BLaER1 treated with 17β-estradiol and CSF1 and Interleukin-3, amounts not matched to agents 10 nM and 100 nM (cell line): ENCODE measurements at regions not wholly inside any gene's neighbourhood (a gene's known extent, or its start where the extent isn't known, plus 50 kb on each side); places are given as distances from the start of the nearest gene placed in this dataset.

Source experiments
- H3K27ac ChIP-seq, 11 experiments: shearing (Covaris generic); formaldehyde crosslinking; 2 replicates each; pipeline ENCODE4 v1.8.1; 2022
- H3K27me3 ChIP-seq, 11 experiments: shearing (Covaris generic); formaldehyde crosslinking; 2 replicates each; pipeline ENCODE4 v1.8.1; 2022
- H3K36me3 ChIP-seq, 11 experiments: shearing (Covaris generic); formaldehyde crosslinking; 2 replicates each; pipeline ENCODE4 v1.8.1; 2022
- H3K4me1 ChIP-seq, 10 experiments: shearing (Covaris generic); formaldehyde crosslinking; 2 replicates each; pipeline ENCODE4 v1.8.1; 2022
- H3K4me2 ChIP-seq, 11 experiments: shearing (Covaris generic); formaldehyde crosslinking; 2 replicates each; pipeline ENCODE4 v1.8.1; 2022
- H3K4me3 ChIP-seq, 10 experiments: shearing (Covaris generic); formaldehyde crosslinking; 2 replicates each; pipeline ENCODE4 v1.8.1; 2022
- H3K9ac ChIP-seq, 11 experiments: shearing (Covaris generic); formaldehyde crosslinking; 2 replicates each; pipeline ENCODE4 v1.8.1; 2022
- H3K9me3 ChIP-seq, 11 experiments: shearing (Covaris generic); formaldehyde crosslinking; replicated peaks in 1 of 11; 2 replicates each; pipeline ENCODE4 v1.8.1; 2022
- H4K20me1 ChIP-seq, 11 experiments: shearing (Covaris generic); formaldehyde crosslinking; 2 replicates each; pipeline ENCODE4 v1.8.1; 2022
- Cebpa-rat ChIP-seq, 11 experiments: shearing (Covaris generic); IDR thresholded peaks; 2 replicates each; pipeline ENCODE4 v1.8.1; 2022

DNA sequence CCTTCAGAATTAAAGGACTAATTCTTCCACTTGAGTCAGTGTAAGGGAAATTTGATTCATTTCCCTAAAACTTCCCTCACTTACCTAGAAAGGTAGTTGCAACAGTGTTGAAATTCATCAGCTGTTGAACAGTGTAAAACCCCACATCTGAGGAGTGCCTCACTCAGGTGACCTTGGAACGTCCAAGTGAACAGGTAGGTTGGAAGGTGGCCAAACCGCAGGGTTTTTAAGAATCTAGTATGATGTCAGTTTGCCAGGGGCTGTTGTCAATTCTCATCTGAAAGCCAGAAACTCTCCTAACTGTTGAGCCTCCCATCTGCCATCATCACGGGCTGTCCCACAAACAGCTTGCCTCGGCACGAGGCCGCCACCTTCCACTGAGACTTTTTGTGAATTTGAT lies 105.7 kb downstream of the TMEM174 start:
- Histone ChIP-seq H3K4me1 (peaks cover 0 to 4% (median 0%) of the 10 kb centered on the region in 10 experiments; a peak in 1 of 20 replicates), H3K4me3 (no peak overlapping the region), H3K27ac (no peak overlapping the region), H3K9me3 (no peaks in the 10 kb centered on the region), H4K20me1 (no peaks in the 10 kb centered on the region), H3K9ac (no peak overlapping the region), H3K4me2 (no peak overlapping the region), H3K36me3 (no peaks in the 10 kb centered on the region), H3K27me3 (no peaks in the 10 kb centered on the region)
- no peak for TF ChIP-seq Cebpa-rat (IDR thresholded peaks at IDR 0.05)

DNA sequence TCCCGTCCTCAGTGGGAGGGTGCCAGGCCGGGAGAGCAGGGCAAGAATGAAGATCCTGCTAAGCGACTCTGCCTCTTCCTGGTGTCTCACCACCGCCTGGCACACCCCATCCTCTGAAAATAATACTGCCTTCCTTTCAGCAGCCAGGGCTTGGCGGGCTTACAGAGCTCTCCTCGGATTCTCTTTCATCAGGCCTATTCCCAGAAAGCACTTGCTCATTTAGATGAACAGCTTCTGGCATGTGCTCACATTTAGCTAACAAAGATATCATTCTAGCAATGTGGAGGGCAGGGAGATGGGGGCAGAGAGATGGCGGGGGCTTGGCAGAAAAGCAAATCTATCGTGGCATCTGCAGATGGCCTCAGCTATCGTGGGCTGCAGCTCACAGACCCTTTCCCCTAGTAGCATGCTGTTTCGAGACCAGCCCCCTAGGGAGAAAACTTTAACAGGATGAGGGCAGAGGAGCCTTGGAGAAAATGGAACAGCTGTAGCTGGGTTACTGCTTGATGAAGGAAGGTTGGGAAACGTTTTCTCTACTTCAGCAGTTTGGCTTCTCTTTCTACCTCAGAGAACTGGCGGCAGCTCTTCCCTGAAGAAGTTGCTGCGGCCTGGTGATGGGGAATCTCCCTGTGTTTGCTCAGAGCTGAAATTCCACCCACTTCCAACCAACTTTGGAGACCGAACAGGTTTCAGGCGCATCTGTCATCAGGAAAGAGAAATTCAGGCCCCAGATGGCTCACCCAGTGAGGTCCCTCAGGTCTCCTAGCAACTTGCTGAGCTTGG lies 102.1 kb downstream of the TMEM174 start:
- no peaks in the 10 kb centered on the region for H3K36me3 ChIP-seq
- no peak overlapping the region for H3K4me3 ChIP-seq
- H3K27ac ChIP-seq, result no peak overlapping the region
- no peaks in the 10 kb centered on the region; a peak in 1 of 22 replicates for H3K27me3 ChIP-seq
- no peaks in the 10 kb centered on the region for H4K20me1 ChIP-seq
- H3K9me3 ChIP-seq, result no peaks in the 10 kb centered on the region
- H3K4me2 ChIP-seq, result no peak overlapping the region; a peak in 1 of 22 replicates
- peaks cover 0 to 13% (median 2%) of the 10 kb centered on the region in 10 experiments; a peak in 3 of 20 replicates for H3K4me1 ChIP-seq
- no peak for TF ChIP-seq Cebpa-rat (IDR thresholded peaks at IDR 0.05)
- H3K9ac ChIP-seq, result no peak overlapping the region

DNA sequence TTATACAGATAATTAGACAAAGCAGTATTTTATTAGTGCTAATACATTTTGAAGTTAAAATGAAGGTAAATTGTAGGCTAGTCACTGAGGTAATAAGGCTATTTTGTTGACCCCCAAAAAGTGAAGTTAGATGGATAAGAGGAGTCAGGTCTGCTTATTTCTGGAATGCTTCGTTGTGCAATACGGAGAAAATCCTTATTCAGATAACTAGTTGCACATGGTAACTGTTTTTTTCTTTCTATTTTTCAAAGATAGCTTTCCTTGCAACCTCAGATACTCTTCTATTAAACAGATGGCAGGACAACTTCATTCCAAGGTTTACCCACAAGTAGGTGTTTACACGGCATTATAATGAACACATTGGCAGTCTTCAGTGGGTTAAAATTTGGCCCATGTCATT lies 101.1 kb downstream of the TMEM174 start:
- no peaks in the 10 kb centered on the region; a peak in 1 of 22 replicates for H3K27me3 ChIP-seq
- no peak overlapping the region for H3K9ac ChIP-seq
- peaks cover 0 to 13% (median 2%) of the 10 kb centered on the region in 10 experiments; a peak in 3 of 20 replicates for H3K4me1 ChIP-seq
- H3K9me3 ChIP-seq, result no peaks in the 10 kb centered on the region
- no peak for TF ChIP-seq Cebpa-rat (IDR thresholded peaks at IDR 0.05)
- H4K20me1 ChIP-seq, result no peaks in the 10 kb centered on the region
- no peak overlapping the region for H3K27ac ChIP-seq
- H3K36me3 ChIP-seq, result no peaks in the 10 kb centered on the region
- no peak overlapping the region for H3K4me3 ChIP-seq
- H3K4me2 ChIP-seq, result peak overlapping the region in 1 of 11 experiments; percentile 35; a peak in 2 of 22 replicates

DNA sequence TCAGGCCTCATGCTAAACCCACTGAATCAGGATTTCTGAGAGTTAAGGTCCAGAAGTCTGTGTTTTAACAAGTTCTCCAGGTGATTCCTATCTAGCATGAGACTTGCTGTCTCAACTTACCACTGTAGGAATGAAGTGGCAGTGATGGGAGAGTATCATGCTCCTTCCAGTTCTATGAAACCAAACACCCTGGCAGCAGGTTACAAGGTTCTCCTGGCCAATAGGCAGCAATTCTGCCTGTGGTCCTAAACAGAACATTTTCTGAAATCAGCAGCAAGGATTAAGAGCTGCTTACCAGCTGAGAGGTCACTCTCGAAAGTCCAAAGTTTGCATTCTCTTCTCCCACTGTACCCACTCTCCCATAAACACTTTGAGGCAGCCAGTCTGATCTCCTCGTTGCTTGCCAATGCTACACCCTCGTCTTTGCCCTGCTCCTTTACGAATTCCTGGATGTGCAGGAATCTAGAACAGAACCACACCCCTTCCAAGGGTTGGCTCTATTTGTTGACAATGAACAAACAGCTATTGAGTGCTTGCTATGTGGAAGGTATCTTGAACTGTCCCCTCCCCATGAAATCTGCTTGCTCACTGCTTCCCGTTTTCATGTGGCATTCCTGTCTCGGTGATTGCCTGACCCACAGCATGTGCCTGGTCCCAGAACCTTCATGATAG lies 100.5 kb downstream of the TMEM174 start:
- Histone ChIP-seq H3K27ac (peak overlapping the region in 1 of 11 experiments; percentile 21; a peak in 1 of 22 replicates), H4K20me1 (no peaks in the 10 kb centered on the region), H3K4me1 (peaks cover 0 to 13% (median 2%) of the 10 kb centered on the region in 10 experiments; a peak in 3 of 20 replicates), H3K36me3 (no peaks in the 10 kb centered on the region), H3K9ac (no peak overlapping the region), H3K9me3 (no peaks in the 10 kb centered on the region), H3K4me2 (peak overlapping the region in 2 of 11 experiments; percentile 16 to 35; a peak in 2 of 22 replicates), H3K4me3 (no peak overlapping the region), H3K27me3 (no peaks in the 10 kb centered on the region; a peak in 1 of 22 replicates)
- TF ChIP-seq Cebpa-rat (IDR thresholded peaks at IDR 0.05), result no peak

DNA sequence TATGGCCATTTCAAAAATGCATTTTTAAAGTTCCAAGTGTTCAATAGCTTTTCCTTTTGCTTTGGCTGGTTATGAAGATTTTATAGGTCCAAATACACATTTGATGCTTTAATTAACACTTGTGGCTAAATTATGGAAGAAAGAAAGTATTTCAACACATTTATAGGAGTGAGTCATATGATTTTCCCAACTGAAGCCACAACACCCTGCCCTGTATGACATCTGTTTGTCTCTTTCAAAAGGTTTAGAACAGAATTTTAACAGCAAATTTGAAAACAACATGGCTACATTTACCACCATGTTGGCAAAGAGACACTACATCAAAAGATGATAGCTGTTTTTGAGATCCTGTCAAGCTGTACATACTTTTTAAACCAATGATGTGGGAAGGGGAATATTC lies 99.4 kb downstream of the TMEM174 start:
- Histone ChIP-seq H3K4me1 (peaks cover 0 to 13% (median 2%) of the 10 kb centered on the region in 10 experiments; a peak in 3 of 20 replicates), H3K4me3 (no peak overlapping the region), H3K27me3 (no peaks in the 10 kb centered on the region; a peak in 1 of 22 replicates), H3K36me3 (no peaks in the 10 kb centered on the region), H3K27ac (peak overlapping the region in 3 of 11 experiments; percentile 21 to 31 (median 23); a peak in 4 of 22 replicates), H3K4me2 (peak overlapping the region in 2 of 11 experiments; percentile 6 to 10; a peak in 4 of 22 replicates), H3K9ac (no peak overlapping the region), H4K20me1 (no peaks in the 10 kb centered on the region), H3K9me3 (no peaks in the 10 kb centered on the region)
- TF ChIP-seq Cebpa-rat (IDR thresholded peaks at IDR 0.05), result no peak

DNA sequence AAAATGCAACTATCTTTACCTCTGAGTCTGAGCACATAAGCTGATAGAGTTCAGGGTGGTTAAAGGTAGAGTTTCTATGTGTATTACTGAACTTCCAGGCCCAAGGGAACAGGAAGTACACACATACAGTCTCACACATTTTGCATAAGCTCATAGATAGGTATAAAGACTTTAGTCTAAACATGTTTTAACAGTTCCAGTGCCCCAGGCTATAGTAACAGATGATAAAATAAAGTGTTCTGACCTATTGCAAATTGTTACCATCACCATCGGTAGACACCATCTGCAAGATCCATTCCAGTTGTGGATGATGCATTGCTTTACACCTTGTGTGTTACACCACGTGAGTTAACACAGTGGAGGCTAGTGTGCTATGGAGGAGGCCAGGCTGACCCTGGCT lies 95.8 kb downstream of the TMEM174 start:
- Histone ChIP-seq H3K27me3 (no peaks in the 10 kb centered on the region; a peak in 1 of 22 replicates), H3K4me3 (no peak overlapping the region), H3K27ac (no peak overlapping the region), H4K20me1 (no peaks in the 10 kb centered on the region), H3K9ac (no peak overlapping the region), H3K9me3 (no peaks in the 10 kb centered on the region), H3K4me1 (peaks cover 0 to 13% (median 0%) of the 10 kb centered on the region in 10 experiments; a peak in 3 of 20 replicates), H3K36me3 (no peaks in the 10 kb centered on the region), H3K4me2 (no peak overlapping the region)
- no peak for TF ChIP-seq Cebpa-rat (IDR thresholded peaks at IDR 0.05)

DNA sequence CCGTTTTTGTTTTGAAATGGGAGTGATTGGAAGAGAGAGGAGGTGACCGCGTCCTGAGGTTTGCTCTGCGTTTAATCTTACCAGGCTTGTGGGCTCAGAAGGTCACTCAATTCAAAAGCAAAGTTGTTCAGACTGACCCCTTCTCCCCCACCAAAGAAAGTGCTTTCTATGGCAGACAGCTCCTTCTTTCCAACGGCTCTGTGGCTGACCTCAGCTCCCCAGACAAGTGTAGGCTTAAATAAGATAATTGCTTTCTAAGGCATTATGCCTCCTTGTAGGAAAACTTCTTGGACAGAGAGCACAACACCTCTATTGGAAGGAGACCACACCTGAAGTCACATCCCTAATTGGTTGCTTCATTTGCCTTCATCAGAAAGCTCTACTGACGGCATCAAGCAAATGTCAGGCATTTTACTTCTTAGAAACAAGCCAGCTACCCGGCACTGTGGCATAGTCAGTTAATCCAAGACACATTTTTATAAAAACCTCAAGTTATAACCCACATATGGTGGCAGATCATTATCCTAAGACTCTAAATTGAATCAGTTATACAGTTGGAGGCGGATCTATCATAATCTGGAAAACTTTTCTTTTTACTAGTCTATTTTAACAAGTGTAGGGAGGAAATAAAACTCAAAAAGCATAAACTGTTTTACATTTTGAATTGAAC lies 94.9 kb downstream of the TMEM174 start:
- no peak for TF ChIP-seq Cebpa-rat (IDR thresholded peaks at IDR 0.05)
- Histone ChIP-seq H3K27ac (no peak overlapping the region), H3K36me3 (no peaks in the 10 kb centered on the region), H3K27me3 (no peaks in the 10 kb centered on the region; a peak in 1 of 22 replicates), H3K9me3 (no peaks in the 10 kb centered on the region), H3K4me1 (peaks cover 0 to 9% (median 0%) of the 10 kb centered on the region in 10 experiments; a peak in 1 of 20 replicates), H3K4me2 (no peak overlapping the region), H4K20me1 (no peaks in the 10 kb centered on the region), H3K4me3 (no peak overlapping the region), H3K9ac (no peak overlapping the region)

DNA sequence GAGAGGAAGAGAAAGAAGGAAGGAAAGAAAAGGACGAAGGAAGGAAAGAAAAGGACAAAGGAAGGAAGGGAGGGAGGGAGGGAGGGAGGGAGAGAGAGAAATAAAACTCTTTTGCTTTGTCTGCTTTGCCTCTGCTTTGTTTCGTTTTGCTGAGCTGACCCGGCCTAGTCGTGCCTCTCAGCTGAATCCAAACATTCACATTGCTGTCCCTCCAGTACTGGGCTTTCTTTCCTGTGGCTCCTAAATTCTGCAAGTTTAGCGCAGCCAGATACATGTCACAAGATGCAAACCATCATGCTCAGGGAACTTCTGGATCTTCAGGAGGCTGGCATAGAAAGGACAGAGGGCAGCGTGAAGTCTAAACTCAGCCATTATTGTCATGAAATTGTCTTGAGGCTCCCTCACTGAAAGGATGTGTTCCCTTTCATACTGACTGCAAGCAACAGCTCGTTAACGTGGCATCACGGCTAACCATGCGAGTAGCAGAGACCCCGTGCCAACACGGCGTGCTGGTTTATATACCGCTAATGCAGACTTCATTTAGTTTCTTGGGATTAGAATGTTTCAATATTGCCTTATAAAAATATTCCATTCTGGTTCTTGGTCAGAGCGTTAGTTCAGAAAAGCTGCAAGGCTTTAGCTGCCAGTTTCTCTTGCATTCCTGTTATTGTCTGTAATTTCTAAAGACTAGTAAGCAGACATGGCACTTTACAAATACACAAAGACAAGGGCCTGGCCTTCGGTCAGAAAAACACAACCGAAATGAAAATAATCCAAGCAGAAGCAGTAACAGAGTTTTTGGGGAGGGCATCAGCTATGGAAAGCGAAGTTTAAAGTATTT lies 94.2 kb downstream of the TMEM174 start:
- no peak for TF ChIP-seq Cebpa-rat (IDR thresholded peaks at IDR 0.05)
- Histone ChIP-seq H3K9ac (no peak overlapping the region), H3K36me3 (no peaks in the 10 kb centered on the region), H3K4me3 (no peak overlapping the region), H3K27me3 (no peaks in the 10 kb centered on the region; a peak in 1 of 22 replicates), H3K9me3 (no peaks in the 10 kb centered on the region), H4K20me1 (no peaks in the 10 kb centered on the region), H3K4me2 (no peak overlapping the region), H3K4me1 (0 out of 20 replicates have a peak, but pooled peaks cover 0 to 3% (median 0%) of the 10 kb centered on the region in 10 experiments), H3K27ac (no peak overlapping the region)
